Loucy (cell line): ENCODE measurements at regions not wholly inside any gene's neighbourhood (a gene's known extent, or its start where the extent isn't known, plus 50 kb on each side); places are given as distances from the start of the nearest gene placed in this dataset.

Experiments used
- H2AFZ ChIP-seq: fragments of 200-600 bp; sonication (generic); 2 replicates; pipeline ENCODE4 v1.6.0; 2016; ENCODE audit warnings: antibody characterized with exemption, mild to moderate bottlenecking, low read length, moderate library complexity
- H3F3A ChIP-seq: fragments of 200-600 bp; 2 replicates; pipeline ENCODE4 v1.6.0; 2016; ENCODE audit warnings: antibody characterized with exemption, low read depth, mild to moderate bottlenecking
- H3K27me3 ChIP-seq: fragments of 200-600 bp; sonication (generic); 2 replicates; pipeline ENCODE4 v1.6.1; 2014; ENCODE audit warnings: low read length, mild to moderate bottlenecking; ENCODE audit not compliant: insufficient read depth, poor library complexity, severe bottlenecking
- H3K36me3 ChIP-seq: fragments of 200-600 bp; sonication (generic); 2 replicates; pipeline ENCODE4 v1.6.1; 2016; ENCODE audit warnings: low read length; ENCODE audit not compliant: insufficient read depth
- H3K4me1 ChIP-seq: fragments of 200-600 bp; sonication (generic); 2 replicates; pipeline ENCODE4 v1.5.1; 2014; ENCODE audit warnings: low read length, mild to moderate bottlenecking; ENCODE audit not compliant: insufficient read depth, poor library complexity, severe bottlenecking
- H3K4me2 ChIP-seq: fragments of 200-600 bp; sonication (generic); 2 replicates; pipeline ENCODE4 v1.6.0; 2014; ENCODE audit warnings: antibody characterized with exemption, low read length, low read depth, mild to moderate bottlenecking; ENCODE audit not compliant: poor library complexity, severe bottlenecking
- H3K4me3 ChIP-seq: fragments of 200-600 bp; sonication (generic); 2 replicates; pipeline ENCODE4 v1.5.1; 2014; ENCODE audit warnings: low read length, mild to moderate bottlenecking, mixed read lengths; ENCODE audit not compliant: poor library complexity, severe bottlenecking
- H3K79me2 ChIP-seq: fragments of 200-600 bp; sonication (generic); 2 replicates; pipeline ENCODE4 v1.6.1; 2014; ENCODE audit warnings: low read length; ENCODE audit not compliant: insufficient read depth
- H3K9ac ChIP-seq: fragments of 200-600 bp; sonication (generic); 2 replicates; pipeline ENCODE4 v1.6.0; 2014; ENCODE audit warnings: mild to moderate bottlenecking, low read depth, low read length, moderate library complexity; ENCODE audit not compliant: poor library complexity, severe bottlenecking
- H3K9me2 ChIP-seq: fragments of 200-600 bp; sonication (generic); replicated peaks from 2 replicates; pipeline ENCODE4 v1.6.1; 2016; ENCODE audit warnings: low read depth, low read length, mixed read lengths
- H3K9me3 ChIP-seq: fragments of 200-600 bp; sonication (generic); 2 replicates; pipeline ENCODE4 v1.6.1; 2014; ENCODE audit warnings: mild to moderate bottlenecking, antibody characterized with exemption, low read length, low read depth; ENCODE audit not compliant: insufficient read depth
- H4K20me1 ChIP-seq: fragments of 200-600 bp; sonication (generic); 2 replicates; pipeline ENCODE4 v1.6.0; 2014; ENCODE audit warnings: antibody characterized with exemption, low read length, mild to moderate bottlenecking; ENCODE audit not compliant: insufficient read depth, poor library complexity, severe bottlenecking
- EZH2phosphoT487 ChIP-seq: fragments of 200-600 bp; IDR thresholded peaks from 2 replicates; pipeline ENCODE4 v1.6.1; 2018; ENCODE audit warnings: antibody characterized with exemption, mild to moderate bottlenecking, moderate library complexity, borderline replicate concordance
- TF ChIP-seq, protein P1 (sequence below): fragments of 200-600 bp; sonication (generic); conservative IDR thresholded peaks from 2 replicates; pipeline ENCODE4 v1.5.1; 2014; ENCODE audit warnings: mild to moderate bottlenecking, antibody characterized with exemption, low read length

DNA sequence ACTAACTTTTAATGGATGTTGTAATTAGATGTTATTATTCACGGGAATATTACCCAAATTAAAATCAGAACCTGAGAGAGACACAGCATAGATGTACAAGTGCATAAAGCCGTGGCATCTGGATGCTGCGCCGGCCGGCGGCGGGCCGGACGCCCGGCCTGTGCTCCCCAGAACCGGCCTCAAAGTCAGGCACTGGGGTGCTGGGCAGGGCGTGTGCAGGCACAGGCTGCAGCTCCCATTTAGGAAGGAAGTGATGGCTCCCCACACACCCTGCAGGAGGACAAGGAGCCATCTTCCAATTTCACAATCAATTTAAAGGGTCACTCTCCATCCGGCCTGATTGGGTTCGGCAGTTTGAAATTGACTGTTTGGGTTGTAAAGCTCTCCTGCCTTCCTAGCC, 367.7 kb upstream of the SALL3 start:
- Histone ChIP-seq H3K4me3 (no peak overlapping the region), H2AFZ (no peak overlapping the region), H3K9me3 (peaks cover 10% of the 10 kb centered on the region; the same call in 1 of the 2 replicates), H3K4me2 (no peak overlapping the region), H3K9ac (no peak overlapping the region), H3K79me2 (no peaks in the 10 kb centered on the region), H3K4me1 (no peaks in the 10 kb centered on the region), H3K9me2 (no peaks in the 10 kb centered on the region), H4K20me1 (no peaks in the 10 kb centered on the region), H3F3A (no peaks in the 10 kb centered on the region), H3K36me3 (no peaks in the 10 kb centered on the region), H3K27me3 (no peaks in the 10 kb centered on the region)
- TF ChIP-seq, protein P1, sequence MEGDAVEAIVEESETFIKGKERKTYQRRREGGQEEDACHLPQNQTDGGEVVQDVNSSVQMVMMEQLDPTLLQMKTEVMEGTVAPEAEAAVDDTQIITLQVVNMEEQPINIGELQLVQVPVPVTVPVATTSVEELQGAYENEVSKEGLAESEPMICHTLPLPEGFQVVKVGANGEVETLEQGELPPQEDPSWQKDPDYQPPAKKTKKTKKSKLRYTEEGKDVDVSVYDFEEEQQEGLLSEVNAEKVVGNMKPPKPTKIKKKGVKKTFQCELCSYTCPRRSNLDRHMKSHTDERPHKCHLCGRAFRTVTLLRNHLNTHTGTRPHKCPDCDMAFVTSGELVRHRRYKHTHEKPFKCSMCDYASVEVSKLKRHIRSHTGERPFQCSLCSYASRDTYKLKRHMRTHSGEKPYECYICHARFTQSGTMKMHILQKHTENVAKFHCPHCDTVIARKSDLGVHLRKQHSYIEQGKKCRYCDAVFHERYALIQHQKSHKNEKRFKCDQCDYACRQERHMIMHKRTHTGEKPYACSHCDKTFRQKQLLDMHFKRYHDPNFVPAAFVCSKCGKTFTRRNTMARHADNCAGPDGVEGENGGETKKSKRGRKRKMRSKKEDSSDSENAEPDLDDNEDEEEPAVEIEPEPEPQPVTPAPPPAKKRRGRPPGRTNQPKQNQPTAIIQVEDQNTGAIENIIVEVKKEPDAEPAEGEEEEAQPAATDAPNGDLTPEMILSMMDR, result no peak
- no peak for TF ChIP-seq EZH2phosphoT487

DNA sequence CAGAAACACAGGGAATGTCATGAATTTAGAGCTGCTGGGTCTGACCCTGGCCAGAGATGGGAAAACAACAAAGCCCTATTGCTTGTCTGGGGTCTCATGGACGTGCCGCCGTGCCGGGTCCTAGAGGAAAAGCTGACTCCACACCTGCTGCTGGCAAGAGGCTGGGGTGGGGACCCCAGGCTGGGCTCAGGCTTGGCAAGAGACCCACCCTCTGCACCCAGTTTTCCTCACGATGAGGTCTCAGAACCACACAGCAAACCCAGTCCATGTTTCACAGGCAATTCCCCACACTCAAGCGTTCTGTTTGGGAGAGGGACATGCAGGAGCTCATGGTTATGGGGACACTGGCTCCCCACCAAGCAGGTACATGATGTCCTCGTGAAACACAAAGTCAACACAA, 367.3 kb upstream of the SALL3 start:
- H2AFZ ChIP-seq, result no peak overlapping the region
- no peaks in the 10 kb centered on the region for H3K4me1 ChIP-seq
- H3K4me3 ChIP-seq, result no peak overlapping the region
- peaks cover 10% of the 10 kb centered on the region; the same call in 1 of the 2 replicates for H3K9me3 ChIP-seq
- no peaks in the 10 kb centered on the region for H3K9me2 ChIP-seq
- H3K79me2 ChIP-seq, result no peaks in the 10 kb centered on the region
- H3F3A ChIP-seq, result no peaks in the 10 kb centered on the region
- H3K4me2 ChIP-seq, result no peak overlapping the region
- TF ChIP-seq EZH2phosphoT487, result no peak
- TF ChIP-seq, protein P1, result no peak
- H3K36me3 ChIP-seq, result no peaks in the 10 kb centered on the region
- no peaks in the 10 kb centered on the region for H3K27me3 ChIP-seq
- H4K20me1 ChIP-seq, result no peaks in the 10 kb centered on the region
- H3K9ac ChIP-seq, result no peak overlapping the region

DNA sequence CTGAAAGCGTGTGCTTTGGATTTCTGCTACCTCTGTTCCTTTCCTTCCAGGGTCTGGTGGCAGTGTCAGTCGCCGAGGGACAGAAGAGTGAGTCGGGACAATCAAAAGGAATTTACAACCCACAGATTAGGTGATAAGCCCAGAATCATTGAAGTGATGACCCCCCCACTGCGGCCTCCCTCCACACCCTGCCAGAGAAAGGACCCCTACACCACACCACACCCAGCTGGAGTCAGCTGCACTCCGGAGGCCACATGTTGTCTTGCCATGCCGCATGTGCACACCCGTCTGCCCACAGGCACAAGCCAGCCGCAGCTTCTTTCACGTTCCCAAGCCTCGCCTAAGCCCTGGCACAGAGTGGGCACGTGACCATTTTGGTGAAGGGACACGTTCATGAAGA, 366.8 kb upstream of the SALL3 start:
- Histone ChIP-seq H3K79me2 (no peaks in the 10 kb centered on the region), H3K36me3 (no peaks in the 10 kb centered on the region), H3K27me3 (no peaks in the 10 kb centered on the region), H3K4me1 (no peaks in the 10 kb centered on the region), H2AFZ (no peak overlapping the region), H3K4me3 (no peak overlapping the region), H3K9me3 (peaks cover 10% of the 10 kb centered on the region; the same call in 1 of the 2 replicates), H4K20me1 (no peaks in the 10 kb centered on the region), H3K9ac (no peak overlapping the region), H3K4me2 (no peak overlapping the region), H3F3A (no peaks in the 10 kb centered on the region), H3K9me2 (no peaks in the 10 kb centered on the region)
- TF ChIP-seq, protein P1, result no peak
- TF ChIP-seq EZH2phosphoT487, result no peak
